Loucy (cell line): ENCODE measurements at regions not wholly inside any gene's neighbourhood (a gene's known extent, or its start where the extent isn't known, plus 50 kb on each side); places are given as distances from the start of the nearest gene placed in this dataset.

ENCODE experiments used
- H2AFZ ChIP-seq: fragments of 200-600 bp; sonication (generic); 2 replicates; pipeline ENCODE4 v1.6.0; 2016; ENCODE audit warnings: antibody characterized with exemption, mild to moderate bottlenecking, low read length, moderate library complexity
- H3F3A ChIP-seq: fragments of 200-600 bp; 2 replicates; pipeline ENCODE4 v1.6.0; 2016; ENCODE audit warnings: antibody characterized with exemption, low read depth, mild to moderate bottlenecking
- H3K27me3 ChIP-seq: fragments of 200-600 bp; sonication (generic); 2 replicates; pipeline ENCODE4 v1.6.1; 2014; ENCODE audit warnings: low read length, mild to moderate bottlenecking; ENCODE audit not compliant: insufficient read depth, poor library complexity, severe bottlenecking
- H3K36me3 ChIP-seq: fragments of 200-600 bp; sonication (generic); 2 replicates; pipeline ENCODE4 v1.6.1; 2016; ENCODE audit warnings: low read length; ENCODE audit not compliant: insufficient read depth
- H3K4me1 ChIP-seq: fragments of 200-600 bp; sonication (generic); 2 replicates; pipeline ENCODE4 v1.5.1; 2014; ENCODE audit warnings: low read length, mild to moderate bottlenecking; ENCODE audit not compliant: insufficient read depth, poor library complexity, severe bottlenecking
- H3K4me2 ChIP-seq: fragments of 200-600 bp; sonication (generic); 2 replicates; pipeline ENCODE4 v1.6.0; 2014; ENCODE audit warnings: antibody characterized with exemption, low read length, low read depth, mild to moderate bottlenecking; ENCODE audit not compliant: poor library complexity, severe bottlenecking
- H3K4me3 ChIP-seq: fragments of 200-600 bp; sonication (generic); 2 replicates; pipeline ENCODE4 v1.5.1; 2014; ENCODE audit warnings: low read length, mild to moderate bottlenecking, mixed read lengths; ENCODE audit not compliant: poor library complexity, severe bottlenecking
- H3K79me2 ChIP-seq: fragments of 200-600 bp; sonication (generic); 2 replicates; pipeline ENCODE4 v1.6.1; 2014; ENCODE audit warnings: low read length; ENCODE audit not compliant: insufficient read depth
- H3K9ac ChIP-seq: fragments of 200-600 bp; sonication (generic); 2 replicates; pipeline ENCODE4 v1.6.0; 2014; ENCODE audit warnings: mild to moderate bottlenecking, low read depth, low read length, moderate library complexity; ENCODE audit not compliant: poor library complexity, severe bottlenecking
- H3K9me2 ChIP-seq: fragments of 200-600 bp; sonication (generic); replicated peaks from 2 replicates; pipeline ENCODE4 v1.6.1; 2016; ENCODE audit warnings: low read depth, low read length, mixed read lengths
- H3K9me3 ChIP-seq: fragments of 200-600 bp; sonication (generic); 2 replicates; pipeline ENCODE4 v1.6.1; 2014; ENCODE audit warnings: mild to moderate bottlenecking, antibody characterized with exemption, low read length, low read depth; ENCODE audit not compliant: insufficient read depth
- H4K20me1 ChIP-seq: fragments of 200-600 bp; sonication (generic); 2 replicates; pipeline ENCODE4 v1.6.0; 2014; ENCODE audit warnings: antibody characterized with exemption, low read length, mild to moderate bottlenecking; ENCODE audit not compliant: insufficient read depth, poor library complexity, severe bottlenecking
- CTCF ChIP-seq: fragments of 200-600 bp; sonication (generic); conservative IDR thresholded peaks from 2 replicates; pipeline ENCODE4 v1.5.1; 2014; ENCODE audit warnings: mild to moderate bottlenecking, antibody characterized with exemption, low read length
- EZH2phosphoT487 ChIP-seq: fragments of 200-600 bp; IDR thresholded peaks from 2 replicates; pipeline ENCODE4 v1.6.1; 2018; ENCODE audit warnings: antibody characterized with exemption, mild to moderate bottlenecking, moderate library complexity, borderline replicate concordance

DNA sequence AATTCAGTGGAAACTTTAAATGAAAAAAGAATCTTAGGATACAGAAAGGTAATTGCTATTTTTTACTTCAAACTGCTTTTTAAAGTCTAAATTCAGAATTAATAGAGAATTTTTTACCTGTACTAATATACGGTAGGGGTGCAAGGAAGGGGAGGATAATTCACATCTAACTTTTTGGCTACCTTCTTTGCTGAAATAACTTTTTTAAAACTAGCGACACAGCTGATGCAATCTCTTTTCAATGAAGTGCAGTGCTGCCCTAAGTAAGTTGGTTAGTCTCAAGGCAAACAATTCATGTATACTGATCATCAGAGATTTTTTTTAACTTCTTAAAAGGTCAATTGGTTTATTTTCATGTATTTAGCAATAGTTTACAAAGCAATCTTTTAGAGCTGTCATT is 119.8 kb downstream of the NEDD1 start:
- H3K9ac ChIP-seq: no peak overlapping the region
- H2AFZ ChIP-seq: no peak overlapping the region
- H3K9me3 ChIP-seq: no peaks in the 10 kb centered on the region
- no peaks in the 10 kb centered on the region for H3K36me3 ChIP-seq
- no peaks in the 10 kb centered on the region for H4K20me1 ChIP-seq
- H3F3A ChIP-seq: no peaks in the 10 kb centered on the region
- no peak overlapping the region for H3K4me2 ChIP-seq
- H3K4me1 ChIP-seq: no peaks in the 10 kb centered on the region
- H3K9me2 ChIP-seq: no peaks in the 10 kb centered on the region
- no peaks in the 10 kb centered on the region for H3K27me3 ChIP-seq
- TF ChIP-seq CTCF (no peak), EZH2phosphoT487 (no peak)
- no peak overlapping the region for H3K4me3 ChIP-seq
- H3K79me2 ChIP-seq: no peaks in the 10 kb centered on the region

DNA sequence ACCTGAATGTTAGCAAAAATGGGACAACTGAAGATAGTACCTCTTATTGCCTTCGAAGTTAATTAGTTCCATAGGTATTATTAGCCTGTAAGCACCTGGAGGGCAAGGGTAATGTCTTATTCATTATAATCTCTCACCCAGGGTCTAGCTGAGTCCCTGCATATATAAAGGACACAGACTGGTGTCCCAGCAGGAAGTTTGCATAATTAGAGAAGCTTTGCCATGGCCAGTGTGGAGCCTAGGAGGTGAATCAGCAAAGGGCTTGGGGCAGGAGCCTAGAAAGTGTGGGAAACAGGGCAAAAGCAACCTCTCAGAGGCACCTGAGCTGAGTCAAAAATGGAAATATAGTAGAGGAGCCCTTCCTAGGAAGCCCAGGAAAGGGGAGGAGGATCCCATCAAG is 120.4 kb downstream of the NEDD1 start:
- no peaks in the 10 kb centered on the region for H4K20me1 ChIP-seq
- no peaks in the 10 kb centered on the region for H3K4me1 ChIP-seq
- no peaks in the 10 kb centered on the region for H3F3A ChIP-seq
- H3K79me2 ChIP-seq: no peaks in the 10 kb centered on the region
- no peaks in the 10 kb centered on the region for H3K27me3 ChIP-seq
- H2AFZ ChIP-seq: no peak overlapping the region
- TF ChIP-seq EZH2phosphoT487: no peak
- no peak for TF ChIP-seq CTCF
- no peaks in the 10 kb centered on the region for H3K36me3 ChIP-seq
- no peak overlapping the region for H3K9ac ChIP-seq
- no peaks in the 10 kb centered on the region for H3K9me3 ChIP-seq
- no peak overlapping the region for H3K4me3 ChIP-seq
- no peak overlapping the region for H3K4me2 ChIP-seq
- no peaks in the 10 kb centered on the region for H3K9me2 ChIP-seq

GRCh38 chr12:97038131-97038530 is 131.1 kb downstream of the NEDD1 start:
- Histone ChIP-seq H4K20me1 (no peaks in the 10 kb centered on the region), H3K4me3 (no peak overlapping the region), H3K9me3 (no peaks in the 10 kb centered on the region), H2AFZ (no peak overlapping the region), H3K27me3 (no peaks in the 10 kb centered on the region), H3K9me2 (no peaks in the 10 kb centered on the region), H3F3A (no peaks in the 10 kb centered on the region), H3K9ac (no peak overlapping the region), H3K4me1 (no peaks in the 10 kb centered on the region), H3K36me3 (no peaks in the 10 kb centered on the region), H3K79me2 (no peaks in the 10 kb centered on the region), H3K4me2 (no peak overlapping the region)
- TF ChIP-seq EZH2phosphoT487 (no peak), CTCF (no peak)
